HuH-7 (cell line): ENCODE measurements at regions not wholly inside any gene's neighbourhood (a gene's known extent, or its start where the extent isn't known, plus 50 kb on each side); places are given as distances from the start of the nearest gene placed in this dataset.

Experiments used
- DNase-seq: peaks from one replicate; pipeline ENCODE4 v3.0.0; 2011; ENCODE audit warnings: low spot score

- no peak for DNase-seq
Measured at GRCh38 chr13:34816245-34816884, 125.7 kb upstream of the NBEA start.

GRCh38 chr13:34816908-34817665 is 125.0 kb upstream of the NBEA start:
- DNase-seq: no peak

GRCh38 chr13:34822650-34823049 is 119.4 kb upstream of the NBEA start:
- DNase-seq: no peak

- DNase-seq: no peak
Measured at GRCh38 chr13:34826432-34826831, 115.6 kb upstream of the NBEA start.

GRCh38 chr13:34833562-34834182 is 108.4 kb upstream of the NBEA start:
- peak; percentile 12 for DNase-seq

- DNase-seq: no peak
Measured at GRCh38 chr13:34842466-34842865, 99.6 kb upstream of the NBEA start.

- no peak for DNase-seq
Measured at GRCh38 chr13:34847766-34848165, 94.3 kb upstream of the NBEA start.

GRCh38 chr13:34849406-34849805 is 92.7 kb upstream of the NBEA start:
- DNase-seq: no peak

GRCh38 chr13:34853161-34853560 is 88.9 kb upstream of the NBEA start:
- no peak for DNase-seq

GRCh38 chr13:34857558-34858325 is 84.3 kb upstream of the NBEA start:
- DNase-seq: no peak

- no peak for DNase-seq
Measured at GRCh38 chr13:34862311-34862710, 79.8 kb upstream of the NBEA start.

- DNase-seq: no peak
Measured at GRCh38 chr13:34862716-34863115, 79.4 kb upstream of the NBEA start.

- no peak for DNase-seq
Measured at GRCh38 chr13:34863360-34864135, 78.5 kb upstream of the NBEA start.

GRCh38 chr13:34864671-34865070 is 77.4 kb upstream of the NBEA start:
- DNase-seq: no peak

GRCh38 chr13:34867590-34867989 is 74.5 kb upstream of the NBEA start:
- DNase-seq: no peak

- DNase-seq: no peak
Measured at GRCh38 chr13:34868733-34869132, 73.3 kb upstream of the NBEA start.

GRCh38 chr13:34869696-34870095 is 72.4 kb upstream of the NBEA start:
- DNase-seq: no peak

GRCh38 chr13:34878329-34878728 is 63.7 kb upstream of the NBEA start:
- DNase-seq: no peak

- no peak for DNase-seq
Measured at GRCh38 chr13:34879851-34880250, 62.2 kb upstream of the NBEA start.

GRCh38 chr13:34881494-34881893 is 60.6 kb upstream of the NBEA start:
- DNase-seq: no peak

- no peak for DNase-seq
Measured at GRCh38 chr13:34883396-34883795, 58.7 kb upstream of the NBEA start.

GRCh38 chr13:34884366-34884765 is 57.7 kb upstream of the NBEA start:
- no peak for DNase-seq
